ENCODE measurements at regions not wholly inside any gene's neighbourhood (a gene's known extent, or its start where the extent isn't known, plus 50 kb on each side); places are given as distances from the start of the nearest gene placed in this dataset.

DNA sequence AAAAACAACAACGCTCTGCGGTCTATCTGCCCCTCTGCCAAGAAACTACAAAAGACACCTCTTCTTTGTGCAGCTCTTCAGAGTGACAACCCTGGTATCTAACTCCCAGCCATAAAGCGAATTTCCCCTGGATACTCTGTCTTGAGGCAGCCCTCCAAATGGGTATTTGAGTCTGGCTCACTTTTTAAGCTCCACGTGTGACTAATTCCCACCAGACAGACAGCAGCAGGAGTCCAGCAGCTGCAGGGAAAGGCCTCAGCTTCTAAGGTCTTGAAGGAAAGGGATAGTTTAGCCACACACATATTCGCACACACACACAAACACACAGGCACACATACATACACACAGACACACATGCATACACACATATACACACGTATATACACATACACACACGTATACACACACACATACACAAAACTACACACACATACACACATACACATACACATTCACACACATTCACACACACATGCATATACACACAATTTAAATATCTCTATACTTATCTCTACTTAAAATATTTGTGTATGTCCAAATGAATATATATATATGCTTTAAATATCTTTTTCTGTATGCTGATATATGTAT is 188.8 kb downstream of the TSHZ3 start:
- TF ChIP-seq, protein P1, sequence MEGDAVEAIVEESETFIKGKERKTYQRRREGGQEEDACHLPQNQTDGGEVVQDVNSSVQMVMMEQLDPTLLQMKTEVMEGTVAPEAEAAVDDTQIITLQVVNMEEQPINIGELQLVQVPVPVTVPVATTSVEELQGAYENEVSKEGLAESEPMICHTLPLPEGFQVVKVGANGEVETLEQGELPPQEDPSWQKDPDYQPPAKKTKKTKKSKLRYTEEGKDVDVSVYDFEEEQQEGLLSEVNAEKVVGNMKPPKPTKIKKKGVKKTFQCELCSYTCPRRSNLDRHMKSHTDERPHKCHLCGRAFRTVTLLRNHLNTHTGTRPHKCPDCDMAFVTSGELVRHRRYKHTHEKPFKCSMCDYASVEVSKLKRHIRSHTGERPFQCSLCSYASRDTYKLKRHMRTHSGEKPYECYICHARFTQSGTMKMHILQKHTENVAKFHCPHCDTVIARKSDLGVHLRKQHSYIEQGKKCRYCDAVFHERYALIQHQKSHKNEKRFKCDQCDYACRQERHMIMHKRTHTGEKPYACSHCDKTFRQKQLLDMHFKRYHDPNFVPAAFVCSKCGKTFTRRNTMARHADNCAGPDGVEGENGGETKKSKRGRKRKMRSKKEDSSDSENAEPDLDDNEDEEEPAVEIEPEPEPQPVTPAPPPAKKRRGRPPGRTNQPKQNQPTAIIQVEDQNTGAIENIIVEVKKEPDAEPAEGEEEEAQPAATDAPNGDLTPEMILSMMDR (IDR thresholded peaks at IDR 0.05) = no peak
- no peak for TF ChIP-seq POLR2A (IDR thresholded peaks at IDR 0.05)

Measured in body of pancreas (tissue), 4 donors.